ES-I3 (cell line): ENCODE measurements at regions not wholly inside any gene's neighbourhood (a gene's known extent, or its start where the extent isn't known, plus 50 kb on each side); places are given as distances from the start of the nearest gene placed in this dataset.

Experiments used
- H3K36me3 ChIP-seq: 2 replicates; pipeline ENCODE4 v1.6.1; 2013; ENCODE audit warnings: mild to moderate bottlenecking, low read length, control low read depth, moderate library complexity; ENCODE audit not compliant: insufficient read depth
- H3K4me1 ChIP-seq: 2 replicates; pipeline ENCODE4 v1.6.1; 2013; ENCODE audit warnings: mild to moderate bottlenecking, control low read depth, low read length; ENCODE audit not compliant: insufficient read depth
- H3K9ac ChIP-seq: 2 replicates; pipeline ENCODE4 v1.6.1; 2013; ENCODE audit warnings: low read depth, mild to moderate bottlenecking, low read length, moderate library complexity
- H3K9me3 ChIP-seq: 2 replicates; pipeline ENCODE4 v1.6.1; 2013; ENCODE audit warnings: mild to moderate bottlenecking, low read length, moderate library complexity; ENCODE audit not compliant: control insufficient read depth, insufficient read depth

DNA sequence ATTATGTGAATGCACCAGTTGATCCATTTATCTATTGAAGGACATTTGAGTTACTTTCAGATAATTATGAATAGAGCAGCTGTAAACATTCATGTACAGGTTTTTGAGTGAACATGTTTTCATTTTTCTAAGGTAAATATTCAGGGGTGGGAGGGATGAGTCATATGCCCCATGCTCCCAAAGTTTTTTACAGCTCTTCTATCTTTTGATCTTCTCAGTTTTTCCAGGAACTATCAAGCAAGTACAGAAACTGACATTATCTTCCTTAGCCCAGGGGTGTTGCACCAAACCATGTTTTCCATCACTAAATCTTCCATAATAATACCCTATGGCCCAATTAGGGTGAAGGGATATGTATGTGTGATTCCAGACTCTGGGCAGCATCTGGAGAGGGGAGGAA lies 384.5 kb downstream of the EMP1 start:
- Histone ChIP-seq H3K36me3 (no peaks in the 10 kb centered on the region), H3K9me3 (no peaks in the 10 kb centered on the region)

DNA sequence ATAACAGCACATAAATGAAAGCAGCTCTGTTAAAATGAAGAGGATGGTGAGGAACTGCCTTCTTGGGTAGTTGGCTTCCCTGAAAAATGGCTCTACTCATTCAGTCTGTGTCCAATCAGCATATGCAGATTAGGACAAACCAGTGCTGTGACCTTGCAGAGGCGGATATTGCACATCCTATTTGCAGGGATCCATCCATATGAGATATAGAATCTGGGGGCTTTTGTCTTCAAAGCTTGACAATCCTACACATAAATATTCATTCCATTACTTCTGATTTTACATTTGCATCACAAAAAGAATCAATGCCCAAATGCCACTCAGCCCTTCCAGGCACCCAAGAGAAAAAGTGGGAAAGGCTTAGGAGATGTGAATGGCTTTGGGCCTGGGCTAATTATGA lies 383.7 kb downstream of the EMP1 start:
- Histone ChIP-seq H3K36me3 (no peaks in the 10 kb centered on the region), H3K9me3 (no peaks in the 10 kb centered on the region), H3K4me1 (peaks cover 5% of the 10 kb centered on the region; the same call in 1 of the 2 replicates), H3K9ac (no peak overlapping the region)

More for the DNA sequence above, 384.5 kb downstream of the EMP1 start:
- Histone ChIP-seq H3K4me1 (peaks cover 5% of the 10 kb centered on the region; the same call in 1 of the 2 replicates), H3K9ac (no peak overlapping the region)

DNA sequence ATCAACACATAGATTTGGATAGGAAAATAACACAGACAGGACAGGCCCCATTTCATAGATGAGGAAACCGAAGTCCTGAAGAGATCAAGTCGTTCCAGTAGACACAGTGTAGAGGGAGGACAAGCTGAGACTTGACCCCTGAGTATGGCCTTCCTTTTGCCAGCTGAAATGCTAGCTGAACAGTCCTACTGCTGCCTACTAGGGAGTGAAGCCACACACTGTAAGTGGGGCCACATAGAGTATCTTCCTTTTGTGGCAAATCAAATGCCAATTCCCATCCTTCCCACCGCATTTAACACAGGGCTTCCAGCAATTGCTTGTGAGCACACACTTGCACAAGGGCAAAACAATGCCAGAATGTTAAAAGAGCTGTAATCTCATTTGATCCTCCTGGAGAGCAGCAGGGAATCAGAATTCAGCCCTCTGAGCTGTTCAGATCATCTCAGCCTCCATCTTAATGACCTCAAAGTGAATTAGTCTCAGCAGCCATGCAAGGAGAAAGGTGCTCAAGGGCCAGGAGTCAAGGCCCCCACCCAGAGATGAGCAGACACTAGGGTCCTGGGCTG lies 380.5 kb downstream of the EMP1 start:
- no peaks in the 10 kb centered on the region for H3K9me3 ChIP-seq
- no peaks in the 10 kb centered on the region for H3K36me3 ChIP-seq
- no peak overlapping the region for H3K9ac ChIP-seq
- 0 out of 2 replicates have a peak, but pooled peaks cover 6% of the 10 kb centered on the region for H3K4me1 ChIP-seq

DNA sequence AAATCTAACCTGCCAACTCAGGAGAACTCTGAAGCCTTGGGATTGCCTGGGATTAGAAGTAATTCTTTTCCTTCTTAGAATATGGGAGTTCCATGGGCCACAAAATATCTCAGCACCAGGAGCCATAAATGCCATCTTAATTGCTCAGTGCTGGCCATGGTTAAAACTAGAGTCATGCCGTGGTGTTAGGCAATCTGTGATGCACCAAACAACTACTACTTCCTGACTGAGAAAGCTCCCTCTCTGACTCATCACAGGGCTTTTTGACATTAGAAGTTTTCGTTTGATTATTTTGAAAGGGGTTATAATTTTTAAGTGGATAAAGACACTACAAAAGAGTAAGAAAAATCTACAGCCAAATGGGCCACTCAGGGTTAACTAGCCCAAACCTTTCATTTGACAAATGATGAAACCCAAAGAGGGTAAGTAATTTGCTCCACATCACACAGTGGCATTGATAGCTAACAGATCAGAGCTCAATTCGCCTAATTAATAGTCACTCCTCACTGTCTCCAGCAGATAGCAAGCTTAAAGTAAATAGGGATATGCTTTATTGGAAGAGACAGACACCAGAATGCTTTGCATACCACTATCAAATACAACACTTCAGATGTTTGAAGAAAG lies 377.3 kb downstream of the EMP1 start:
- Histone ChIP-seq H3K9me3 (no peaks in the 10 kb centered on the region), H3K4me1 (0 out of 2 replicates have a peak, but pooled peaks cover 6% of the 10 kb centered on the region), H3K36me3 (no peaks in the 10 kb centered on the region), H3K9ac (no peak overlapping the region)

DNA sequence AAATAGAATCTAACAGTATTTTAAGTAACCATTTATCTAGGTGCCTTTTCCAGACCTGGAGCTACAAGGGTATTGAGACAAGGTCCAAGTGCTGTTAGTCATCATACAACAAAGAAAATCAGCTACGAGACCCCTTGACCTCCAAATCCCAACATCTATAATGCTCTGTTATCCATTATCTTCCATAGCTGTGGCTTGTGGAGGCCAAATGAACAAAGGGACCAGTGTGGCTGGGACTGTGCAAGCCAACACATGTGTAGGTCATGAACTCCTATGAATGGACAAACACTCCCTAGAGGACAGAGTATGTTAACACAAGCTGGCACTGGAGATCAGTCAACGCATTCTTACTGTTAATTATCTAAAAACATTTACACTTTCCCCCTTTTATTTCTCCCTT lies 374.5 kb downstream of the EMP1 start:
- Histone ChIP-seq H3K4me1 (0 out of 2 replicates have a peak, but pooled peaks cover 6% of the 10 kb centered on the region), H3K9ac (no peak overlapping the region), H3K36me3 (no peaks in the 10 kb centered on the region), H3K9me3 (no peaks in the 10 kb centered on the region)

DNA sequence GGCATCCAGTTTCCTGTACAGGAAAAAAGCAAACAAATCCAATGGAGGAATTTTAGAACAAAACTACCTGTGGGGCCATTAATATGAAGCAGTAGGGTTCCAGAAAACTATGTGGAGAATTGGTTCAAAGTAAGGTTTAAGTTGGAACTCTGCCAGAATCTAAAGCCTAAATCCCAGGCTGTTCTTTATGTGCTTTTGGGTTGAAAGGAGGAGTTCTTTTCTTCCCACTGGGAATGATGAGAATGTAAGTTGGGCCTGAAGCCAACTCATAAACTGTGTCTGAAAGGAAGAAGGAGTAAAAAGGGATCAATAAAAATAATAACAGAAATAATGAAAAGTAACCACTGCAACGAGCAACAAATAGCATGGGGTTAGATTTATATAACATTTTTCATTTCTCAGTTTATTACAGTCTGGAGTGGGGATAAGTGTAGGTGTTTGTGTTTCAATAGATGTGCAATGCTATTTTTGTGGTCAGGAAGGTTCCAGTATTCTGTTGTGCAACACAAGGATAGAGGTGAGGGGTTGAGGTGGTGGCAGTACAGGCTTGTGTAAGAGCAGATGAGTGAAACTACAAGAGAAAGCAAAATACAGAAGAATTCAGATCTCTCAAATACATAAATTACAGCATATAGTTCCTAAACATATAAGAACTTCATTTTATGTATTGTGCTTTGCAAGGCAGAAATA lies 373.6 kb downstream of the EMP1 start:
- Histone ChIP-seq H3K36me3 (no peaks in the 10 kb centered on the region), H3K9me3 (no peaks in the 10 kb centered on the region), H3K9ac (no peak overlapping the region), H3K4me1 (0 out of 2 replicates have a peak, but pooled peaks cover 6% of the 10 kb centered on the region)

DNA sequence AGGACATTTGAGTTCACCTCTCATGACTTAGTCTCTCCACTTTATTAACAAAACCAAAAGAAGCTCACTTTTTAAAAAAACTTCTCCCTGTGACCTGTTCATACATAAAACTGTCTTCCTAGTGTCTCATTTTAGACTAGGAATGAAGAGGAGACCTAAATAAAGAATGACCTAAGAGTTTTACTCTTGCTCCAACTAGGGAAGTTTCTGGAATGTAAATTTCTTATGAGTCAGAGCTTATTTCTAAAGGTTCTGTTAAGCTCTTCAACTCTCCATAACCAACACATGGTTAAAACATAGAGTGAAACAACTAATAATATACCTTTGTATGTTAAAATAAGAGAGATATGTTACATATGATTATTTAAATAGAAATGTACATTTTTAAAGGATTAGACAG lies 369.8 kb downstream of the EMP1 start:
- Histone ChIP-seq H3K4me1 (no peaks in the 10 kb centered on the region), H3K9me3 (no peaks in the 10 kb centered on the region), H3K36me3 (no peaks in the 10 kb centered on the region), H3K9ac (no peak overlapping the region)

DNA sequence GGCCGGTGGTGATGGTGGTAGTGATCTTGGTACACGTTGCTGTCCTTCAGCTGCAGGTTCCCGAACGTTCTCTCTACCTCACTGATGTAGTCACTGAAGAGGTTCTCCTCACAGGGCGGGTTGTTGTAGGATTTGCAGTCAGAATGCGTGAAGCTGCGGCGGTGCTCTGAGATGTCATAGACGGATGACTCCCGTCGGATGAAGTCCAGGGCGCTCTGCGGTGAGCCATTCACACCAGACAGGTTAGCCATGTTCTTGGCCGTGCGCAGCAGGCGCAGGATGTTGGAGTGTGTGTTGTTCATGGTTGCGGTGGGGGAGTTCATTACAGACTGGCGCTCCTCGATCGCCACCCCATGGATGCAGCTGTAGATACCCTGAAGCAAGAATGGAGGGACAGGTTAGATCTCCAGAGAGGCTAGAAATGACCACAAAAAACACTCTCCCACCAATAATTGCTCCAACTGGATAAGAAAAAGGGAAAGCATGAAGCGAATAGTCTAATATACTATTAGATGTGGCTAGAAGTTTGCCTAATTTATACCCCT lies 367.8 kb downstream of the EMP1 start:
- H3K4me1 ChIP-seq = no peaks in the 10 kb centered on the region
- no peaks in the 10 kb centered on the region for H3K36me3 ChIP-seq
- H3K9me3 ChIP-seq = no peaks in the 10 kb centered on the region
- no peak overlapping the region for H3K9ac ChIP-seq

DNA sequence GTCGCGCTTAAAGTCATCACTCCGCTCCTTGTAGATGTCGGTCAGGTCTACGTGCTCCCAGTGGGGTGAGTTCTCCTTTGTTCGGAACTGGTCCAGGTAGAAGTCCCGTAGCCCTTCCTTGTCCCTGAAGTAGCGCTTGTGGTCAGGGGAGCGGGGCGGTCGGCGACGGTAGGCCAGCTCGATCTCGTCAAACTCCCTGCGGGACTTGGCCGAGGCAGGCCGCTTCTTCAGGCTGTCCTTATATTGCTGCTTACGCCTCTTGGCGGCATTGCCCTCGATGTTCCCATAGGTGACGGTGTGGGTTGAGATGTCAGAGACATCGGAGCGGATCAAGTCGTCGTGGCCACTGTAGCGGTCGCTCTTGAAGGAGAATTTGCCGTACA lies 367.2 kb downstream of the EMP1 start:
- H3K9me3 ChIP-seq = no peaks in the 10 kb centered on the region
- no peaks in the 10 kb centered on the region for H3K4me1 ChIP-seq
- H3K9ac ChIP-seq = no peak overlapping the region
- no peaks in the 10 kb centered on the region for H3K36me3 ChIP-seq

DNA sequence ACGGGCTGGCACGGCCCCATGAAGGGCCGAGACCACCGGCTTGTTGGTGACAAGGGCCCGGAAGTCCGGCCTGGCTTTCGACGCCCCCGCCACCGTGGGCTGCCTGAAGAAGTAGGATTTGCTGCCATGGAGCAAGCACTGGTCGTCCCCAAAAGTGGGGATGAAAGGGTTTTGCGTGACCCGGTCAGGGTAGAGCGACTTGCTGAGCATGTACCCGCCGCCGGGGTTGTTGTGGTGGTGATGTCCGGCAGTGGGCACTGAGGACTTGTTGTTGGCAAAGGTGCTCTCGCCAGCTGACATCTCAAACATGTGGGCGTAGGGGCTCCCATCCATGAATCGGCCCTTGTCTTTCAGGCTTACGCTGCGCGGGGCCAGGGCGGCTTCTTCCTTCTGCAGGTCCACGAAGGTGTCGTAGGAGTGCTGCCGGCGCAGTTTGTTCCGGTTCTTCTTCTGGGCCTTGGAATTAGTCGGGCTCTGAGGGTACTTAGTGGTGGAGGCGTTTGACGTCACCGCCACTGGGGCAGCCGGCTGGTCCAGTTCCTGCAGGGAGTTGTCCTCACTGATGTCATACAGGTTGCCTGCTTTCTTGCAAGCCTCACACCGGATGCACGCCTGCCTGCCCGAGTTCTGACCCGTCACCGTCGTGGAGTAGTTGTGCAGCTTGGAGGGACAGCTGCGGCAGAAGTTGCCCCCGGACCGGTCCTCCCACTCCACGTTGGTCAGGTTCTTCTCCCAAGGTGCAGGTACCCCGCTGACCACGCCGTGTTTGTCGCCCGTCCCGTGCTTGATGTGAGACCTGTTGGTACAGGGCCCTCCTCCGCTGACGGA lies 366.6 kb downstream of the EMP1 start:
- Histone ChIP-seq H3K4me1 (no peaks in the 10 kb centered on the region), H3K36me3 (no peaks in the 10 kb centered on the region), H3K9ac (no peak overlapping the region), H3K9me3 (no peaks in the 10 kb centered on the region)

DNA sequence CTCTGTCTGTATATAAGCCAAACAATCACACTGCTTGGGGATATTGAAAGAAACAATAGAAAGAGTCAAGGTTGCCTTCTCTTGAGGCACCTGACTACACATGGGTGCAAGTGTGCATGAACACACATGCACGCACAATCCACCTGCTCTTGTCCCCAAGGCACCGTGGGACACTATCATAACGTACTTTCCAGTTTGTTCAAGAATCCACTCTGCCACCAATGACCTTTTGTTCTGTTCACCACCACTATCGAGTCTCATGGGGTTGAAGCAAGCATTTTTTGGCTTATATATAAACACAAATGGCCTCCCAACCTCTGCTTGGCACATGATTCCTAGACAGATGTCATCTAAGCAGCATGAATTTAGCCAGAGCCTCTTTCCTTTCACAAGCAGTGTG lies 365.4 kb downstream of the EMP1 start:
- no peaks in the 10 kb centered on the region for H3K9me3 ChIP-seq
- no peaks in the 10 kb centered on the region for H3K36me3 ChIP-seq
- no peaks in the 10 kb centered on the region for H3K4me1 ChIP-seq
- no peak overlapping the region for H3K9ac ChIP-seq

DNA sequence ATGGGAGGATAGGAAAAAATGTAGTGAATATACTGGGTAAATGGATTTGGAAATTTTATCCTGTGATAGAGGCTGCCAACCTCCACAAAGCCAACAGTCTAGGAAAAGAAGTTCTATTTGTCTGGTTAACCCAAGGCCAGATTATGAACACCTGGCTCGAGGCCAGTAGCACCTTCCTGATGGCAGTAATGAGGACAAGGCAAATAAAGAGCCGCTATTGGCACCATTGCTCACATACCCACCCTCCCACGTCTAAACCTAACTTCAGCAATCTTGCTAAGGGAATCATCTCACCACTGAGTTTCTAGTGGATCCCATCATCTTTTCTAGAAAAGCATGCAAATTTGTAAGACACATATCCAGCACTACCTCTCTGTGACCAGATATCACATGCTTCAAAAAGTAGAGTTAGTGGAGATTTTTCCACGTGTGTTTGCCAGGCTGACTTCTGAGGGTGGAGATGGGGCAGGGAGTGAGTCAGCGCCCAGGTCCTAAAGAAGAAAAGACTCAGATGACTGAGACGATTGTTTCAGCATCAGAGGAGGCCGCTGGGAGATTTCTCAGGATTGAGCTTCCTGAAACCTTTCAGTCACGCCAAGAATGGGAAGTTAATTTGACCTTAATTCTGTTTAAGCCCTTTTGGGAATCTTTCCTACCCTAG lies 362.9 kb downstream of the EMP1 start:
- Histone ChIP-seq H3K36me3 (no peaks in the 10 kb centered on the region), H3K9me3 (no peaks in the 10 kb centered on the region), H3K4me1 (no peaks in the 10 kb centered on the region), H3K9ac (no peak overlapping the region)

DNA sequence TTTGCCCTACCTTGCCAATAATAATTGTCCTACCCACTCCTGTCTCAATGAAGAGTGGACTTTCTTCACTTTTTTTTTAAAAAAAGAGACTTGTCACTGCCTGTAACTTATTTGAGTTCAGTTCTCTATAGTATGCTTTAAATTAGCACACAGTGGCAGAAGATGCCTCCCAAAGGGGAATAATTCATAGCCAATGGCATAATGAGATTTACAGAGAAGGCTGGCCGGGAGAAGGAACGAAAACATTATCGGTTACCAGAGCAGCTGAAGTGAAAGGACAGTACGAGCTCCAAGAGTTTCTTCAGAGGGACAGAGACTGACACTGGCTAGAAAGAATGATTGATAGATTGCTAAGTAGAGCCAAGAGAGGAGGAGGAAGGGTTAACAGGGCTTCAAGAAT lies 356.3 kb downstream of the EMP1 start:
- no peak overlapping the region for H3K9ac ChIP-seq
- H3K36me3 ChIP-seq = no peaks in the 10 kb centered on the region
- H3K4me1 ChIP-seq = no peaks in the 10 kb centered on the region
- no peaks in the 10 kb centered on the region for H3K9me3 ChIP-seq

DNA sequence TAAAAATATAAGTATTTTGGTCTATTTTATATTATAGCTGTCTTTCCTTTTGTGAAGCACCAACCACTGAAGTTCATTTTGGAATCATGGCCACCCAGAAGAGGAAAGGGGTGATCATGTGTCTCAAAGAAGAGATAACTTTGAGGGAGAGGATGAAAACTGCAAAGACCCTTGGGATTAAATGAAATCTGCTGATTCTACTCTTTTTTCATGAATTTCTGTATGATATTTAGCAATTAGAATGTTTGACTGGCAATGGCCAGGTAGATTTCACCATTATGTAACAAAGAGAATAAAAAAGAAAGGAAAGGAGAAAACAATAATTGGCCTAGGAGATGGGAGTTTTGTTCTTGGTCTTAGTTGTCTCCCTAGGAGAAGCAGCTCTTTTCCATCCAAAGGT lies 350.8 kb downstream of the EMP1 start:
- no peak overlapping the region for H3K9ac ChIP-seq
- no peaks in the 10 kb centered on the region for H3K4me1 ChIP-seq
- H3K9me3 ChIP-seq = no peaks in the 10 kb centered on the region
- no peaks in the 10 kb centered on the region for H3K36me3 ChIP-seq
